ENCODE measurements at regions not wholly inside any gene's neighbourhood (a gene's known extent, or its start where the extent isn't known, plus 50 kb on each side); places are given as distances from the start of the nearest gene placed in this dataset.

DNA sequence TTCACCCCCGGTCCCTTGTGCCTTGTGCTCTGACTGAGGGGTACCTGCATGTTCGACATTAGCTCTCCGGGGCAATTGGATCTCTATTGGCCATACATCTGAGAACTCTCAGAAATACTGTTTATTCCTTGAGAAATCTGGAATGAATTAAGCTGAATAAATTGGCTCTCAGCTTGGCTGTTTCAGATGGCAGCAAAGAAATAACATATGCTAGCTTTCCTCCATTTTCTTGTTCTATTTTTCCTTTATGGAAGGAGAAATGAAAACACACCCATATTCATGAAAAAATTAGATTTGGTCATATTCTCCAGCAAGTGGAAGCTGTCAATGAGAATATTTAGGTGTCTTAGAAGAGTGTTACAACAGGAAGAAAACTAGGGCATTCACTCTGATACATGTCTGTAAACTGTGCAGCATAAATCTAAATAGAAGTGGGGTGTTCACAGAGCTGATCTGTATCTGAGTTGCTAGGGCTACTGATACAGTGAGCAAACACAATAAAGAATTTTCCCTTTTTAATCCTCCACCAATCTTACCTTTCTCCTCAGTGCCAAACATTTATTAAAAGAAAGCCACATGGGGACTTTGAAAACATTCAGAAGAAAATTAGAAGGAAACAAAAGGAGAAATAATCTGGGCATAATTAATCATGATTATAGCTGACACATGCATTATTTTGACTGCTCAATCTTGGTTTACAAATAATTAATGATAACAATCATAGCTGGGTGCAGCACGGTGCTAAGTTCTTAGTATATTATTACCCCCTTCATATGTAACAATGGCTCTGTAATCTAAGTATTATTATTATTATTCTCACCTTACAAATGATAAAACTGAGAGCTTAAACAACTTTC is 671.9 kb upstream of the USP24 start:
- Histone ChIP-seq H3K4me1 (ENCODE audit: insufficient read depth, low read length, poor library complexity, severe bottlenecking) (no peaks in the 10 kb centered on the region), H3F3A (ENCODE audit: low read depth) (no peaks in the 10 kb centered on the region), H3K9ac (ENCODE audit: low read depth, low read length, poor library complexity, severe bottlenecking) (no peak overlapping the region), H3K4me3 (ENCODE audit: low read length, poor library complexity, severe bottlenecking) (no peak overlapping the region), H3K4me2 (ENCODE audit: low read depth, low read length, poor library complexity, severe bottlenecking) (no peak overlapping the region), H3K27me3 (ENCODE audit: insufficient read depth, low read length, poor library complexity, severe bottlenecking) (no peaks in the 10 kb centered on the region), H4K20me1 (ENCODE audit: insufficient read depth, low read length, poor library complexity, severe bottlenecking) (no peaks in the 10 kb centered on the region), H3K9me2 (replicated peaks; ENCODE audit: low read depth, low read length) (no peaks in the 10 kb centered on the region), H3K36me3 (ENCODE audit: insufficient read depth, low read length) (no peaks in the 10 kb centered on the region), H3K79me2 (ENCODE audit: insufficient read depth, low read length) (no peaks in the 10 kb centered on the region), H2AFZ (ENCODE audit: low read length) (no peak overlapping the region), H3K9me3 (ENCODE audit: insufficient read depth, low read depth, low read length) (no peaks in the 10 kb centered on the region)
- TF ChIP-seq, protein P1, sequence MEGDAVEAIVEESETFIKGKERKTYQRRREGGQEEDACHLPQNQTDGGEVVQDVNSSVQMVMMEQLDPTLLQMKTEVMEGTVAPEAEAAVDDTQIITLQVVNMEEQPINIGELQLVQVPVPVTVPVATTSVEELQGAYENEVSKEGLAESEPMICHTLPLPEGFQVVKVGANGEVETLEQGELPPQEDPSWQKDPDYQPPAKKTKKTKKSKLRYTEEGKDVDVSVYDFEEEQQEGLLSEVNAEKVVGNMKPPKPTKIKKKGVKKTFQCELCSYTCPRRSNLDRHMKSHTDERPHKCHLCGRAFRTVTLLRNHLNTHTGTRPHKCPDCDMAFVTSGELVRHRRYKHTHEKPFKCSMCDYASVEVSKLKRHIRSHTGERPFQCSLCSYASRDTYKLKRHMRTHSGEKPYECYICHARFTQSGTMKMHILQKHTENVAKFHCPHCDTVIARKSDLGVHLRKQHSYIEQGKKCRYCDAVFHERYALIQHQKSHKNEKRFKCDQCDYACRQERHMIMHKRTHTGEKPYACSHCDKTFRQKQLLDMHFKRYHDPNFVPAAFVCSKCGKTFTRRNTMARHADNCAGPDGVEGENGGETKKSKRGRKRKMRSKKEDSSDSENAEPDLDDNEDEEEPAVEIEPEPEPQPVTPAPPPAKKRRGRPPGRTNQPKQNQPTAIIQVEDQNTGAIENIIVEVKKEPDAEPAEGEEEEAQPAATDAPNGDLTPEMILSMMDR (conservative IDR thresholded peaks at IDR 0.05; ENCODE audit: low read length): no peak
- TF ChIP-seq EZH2phosphoT487 (IDR thresholded peaks at IDR 0.05; ENCODE audit: borderline replicate concordance): no peak

DNA sequence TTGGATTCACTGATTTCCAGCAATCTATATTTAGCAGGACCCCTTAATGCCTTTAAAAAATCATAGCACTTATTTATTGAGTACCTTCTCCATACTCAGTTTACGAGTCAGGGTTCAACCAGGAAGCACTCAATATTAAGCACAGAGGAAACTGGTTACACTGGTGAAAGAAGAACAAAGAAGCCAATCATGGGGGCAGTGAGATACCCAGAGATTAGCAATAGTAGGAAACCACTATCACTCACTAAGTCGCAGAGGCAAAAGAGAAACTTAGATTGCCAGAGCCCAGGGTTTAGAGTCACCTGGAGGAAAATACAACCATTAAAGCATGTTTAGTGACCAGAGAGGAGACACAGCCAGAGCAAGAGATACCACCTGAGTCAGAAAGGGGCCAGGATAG is 670.5 kb upstream of the USP24 start:
- Histone ChIP-seq H3K4me3 (ENCODE audit: low read length, poor library complexity, severe bottlenecking) (no peak overlapping the region), H3K79me2 (ENCODE audit: insufficient read depth, low read length) (no peaks in the 10 kb centered on the region), H3K36me3 (ENCODE audit: insufficient read depth, low read length) (no peaks in the 10 kb centered on the region), H3K4me2 (ENCODE audit: low read depth, low read length, poor library complexity, severe bottlenecking) (no peak overlapping the region), H3F3A (ENCODE audit: low read depth) (no peaks in the 10 kb centered on the region), H3K9ac (ENCODE audit: low read depth, low read length, poor library complexity, severe bottlenecking) (no peak overlapping the region), H3K27me3 (ENCODE audit: insufficient read depth, low read length, poor library complexity, severe bottlenecking) (no peaks in the 10 kb centered on the region), H3K9me3 (ENCODE audit: insufficient read depth, low read depth, low read length) (no peaks in the 10 kb centered on the region), H4K20me1 (ENCODE audit: insufficient read depth, low read length, poor library complexity, severe bottlenecking) (no peaks in the 10 kb centered on the region), H3K9me2 (replicated peaks; ENCODE audit: low read depth, low read length) (no peaks in the 10 kb centered on the region), H3K4me1 (ENCODE audit: insufficient read depth, low read length, poor library complexity, severe bottlenecking) (no peaks in the 10 kb centered on the region), H2AFZ (ENCODE audit: low read length) (no peak overlapping the region)
- TF ChIP-seq EZH2phosphoT487 (IDR thresholded peaks at IDR 0.05; ENCODE audit: borderline replicate concordance): no peak
- TF ChIP-seq, protein P1 (conservative IDR thresholded peaks at IDR 0.05; ENCODE audit: low read length): no peak

DNA sequence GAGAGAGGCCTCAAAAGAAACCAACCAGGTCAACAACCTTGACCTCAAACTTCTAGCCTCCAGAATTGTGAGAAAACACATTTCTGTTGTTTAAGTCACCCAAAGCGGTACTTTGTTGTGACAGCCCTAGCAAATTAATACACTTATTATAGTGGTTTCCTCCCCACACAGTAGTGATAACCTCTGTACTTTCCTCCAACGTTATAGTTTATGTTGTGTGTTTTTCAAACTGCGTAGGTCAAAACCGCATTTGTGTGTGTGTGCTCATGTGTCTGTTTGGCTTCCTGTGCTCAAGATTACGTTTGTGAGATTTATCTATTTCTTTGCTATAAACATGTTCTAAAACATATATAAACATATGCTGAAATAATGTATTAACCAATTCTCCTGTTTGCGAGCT is 667.8 kb upstream of the USP24 start:
- Histone ChIP-seq H2AFZ (ENCODE audit: low read length) (no peak overlapping the region), H3K4me1 (ENCODE audit: insufficient read depth, low read length, poor library complexity, severe bottlenecking) (no peaks in the 10 kb centered on the region), H3K36me3 (ENCODE audit: insufficient read depth, low read length) (no peaks in the 10 kb centered on the region), H4K20me1 (ENCODE audit: insufficient read depth, low read length, poor library complexity, severe bottlenecking) (no peaks in the 10 kb centered on the region), H3K27me3 (ENCODE audit: insufficient read depth, low read length, poor library complexity, severe bottlenecking) (no peaks in the 10 kb centered on the region), H3K79me2 (ENCODE audit: insufficient read depth, low read length) (no peaks in the 10 kb centered on the region), H3K9me2 (replicated peaks; ENCODE audit: low read depth, low read length) (no peaks in the 10 kb centered on the region), H3K4me3 (ENCODE audit: low read length, poor library complexity, severe bottlenecking) (no peak overlapping the region), H3K9ac (ENCODE audit: low read depth, low read length, poor library complexity, severe bottlenecking) (no peak overlapping the region), H3F3A (ENCODE audit: low read depth) (no peaks in the 10 kb centered on the region), H3K4me2 (ENCODE audit: low read depth, low read length, poor library complexity, severe bottlenecking) (no peak overlapping the region), H3K9me3 (ENCODE audit: insufficient read depth, low read depth, low read length) (no peaks in the 10 kb centered on the region)
- TF ChIP-seq, protein P1 (conservative IDR thresholded peaks at IDR 0.05; ENCODE audit: low read length): no peak
- no peak for TF ChIP-seq EZH2phosphoT487 (IDR thresholded peaks at IDR 0.05; ENCODE audit: borderline replicate concordance)

Data from Loucy (cell line).